ENCODE measurements at regions not wholly inside any gene's neighbourhood (a gene's known extent, or its start where the extent isn't known, plus 50 kb on each side); places are given as distances from the start of the nearest gene placed in this dataset.

DNA sequence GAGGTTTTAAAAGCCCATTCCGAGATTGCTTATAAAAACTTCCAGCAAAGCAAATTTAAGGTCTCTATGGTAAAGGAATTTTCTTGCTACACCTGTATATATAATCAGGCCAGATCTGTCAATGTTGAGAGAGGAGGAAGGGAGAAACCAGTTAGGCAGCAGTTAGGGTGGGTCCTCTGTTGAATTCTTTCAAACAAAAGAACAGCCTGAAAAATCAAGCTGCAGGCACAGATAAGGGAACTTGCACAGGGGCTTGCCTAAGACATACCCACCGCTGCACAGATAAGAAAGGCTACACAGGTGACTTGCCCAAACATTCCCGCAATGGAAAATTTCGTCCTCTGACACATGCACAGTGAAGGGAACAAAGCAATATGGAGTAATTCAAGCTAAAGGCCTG lies 59.8 kb upstream of the IMMP2L start:
- TF ChIP-seq POLR2A (IDR thresholded peaks at IDR 0.05; ENCODE audit: low read depth, low read length): no peak
- TF ChIP-seq TAF1 (IDR thresholded peaks at IDR 0.05; ENCODE audit: low read depth, low read length): no peak
- TF ChIP-seq POLR2AphosphoS5 (IDR thresholded peaks at IDR 0.05; ENCODE audit: low read depth, low read length): no peak
- TF ChIP-seq PAX5 (IDR thresholded peaks at IDR 0.05; ENCODE audit: insufficient read depth, low read length, severe bottlenecking): no peak
- no peak for TF ChIP-seq SPI1 (IDR thresholded peaks at IDR 0.05; ENCODE audit: low read depth, low read length)
